Dendritic cell treated with granulocyte-macrophage colony-stimulating factor and Interleukin-4, amounts not matched to agents 40 ng/mL and 50 ng/mL, for 4 days (primary cell): ENCODE measurements at regions not wholly inside any gene's neighbourhood (a gene's known extent, or its start where the extent isn't known, plus 50 kb on each side); places are given as distances from the start of the nearest gene placed in this dataset.

Source experiments
- H3K27ac Mint-ChIP-seq: one replicate; pipeline ENCODE4 v1.8.0; 2022; ENCODE audit warnings: mild to moderate bottlenecking, mixed read lengths
- H3K27me3 Mint-ChIP-seq: one replicate; pipeline ENCODE4 v1.8.0; 2022; ENCODE audit warnings: mild to moderate bottlenecking, mixed read lengths
- H3K36me3 Mint-ChIP-seq: one replicate; pipeline ENCODE4 v1.8.0; 2022; ENCODE audit warnings: low read depth, mixed read lengths
- H3K4me1 Mint-ChIP-seq: one replicate; pipeline ENCODE4 v1.8.0; 2022; ENCODE audit warnings: low read depth, mixed read lengths
- H3K4me3 Mint-ChIP-seq: one replicate; pipeline ENCODE4 v1.8.0; 2022; ENCODE audit warnings: mild to moderate bottlenecking, moderate library complexity, mixed read lengths
- H3K9me3 Mint-ChIP-seq: one replicate; pipeline ENCODE4 v1.8.0; 2022; ENCODE audit warnings: mixed read lengths
- intact Hi-C: fragments of 100-400 bp; cut with micrococcal nuclease; formaldehyde crosslinking; loops from one replicate; pipeline ENCODE4 v1.15.0; 2022

DNA sequence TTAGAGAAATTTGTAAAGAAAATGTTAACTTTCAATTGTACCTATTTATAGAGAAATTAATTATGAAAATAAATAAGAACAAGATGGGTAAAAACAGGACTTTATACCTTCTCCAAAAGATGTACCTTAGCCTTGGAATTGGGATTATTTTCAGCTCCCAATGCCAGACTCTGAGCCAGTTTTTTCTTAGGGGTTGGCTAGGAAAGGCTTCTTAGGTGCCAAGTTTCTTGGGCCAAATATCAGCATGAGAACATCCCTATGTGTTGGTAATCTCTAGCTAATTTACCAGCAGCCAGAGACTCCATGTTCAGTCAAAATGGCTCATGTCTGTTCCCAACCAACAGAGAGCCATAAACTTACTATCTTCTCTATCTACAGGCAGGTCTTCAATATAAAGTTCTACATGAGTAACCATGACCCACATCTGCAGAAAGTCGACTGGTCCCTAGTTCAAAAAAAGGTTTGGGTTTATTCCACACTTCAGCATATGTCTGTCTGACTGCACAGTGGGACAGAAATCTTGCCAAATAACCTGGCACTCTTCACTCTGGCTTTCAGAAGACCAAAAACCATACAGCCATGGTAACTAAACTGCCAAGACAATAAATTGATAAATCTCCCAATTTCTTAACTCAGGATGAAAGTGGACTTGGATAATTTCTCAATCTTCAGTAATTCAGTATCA is 380.5 kb upstream of the RASGEF1B start:
- Mint-ChIP-seq H3K4me1 (no peaks in the 10 kb centered on the region), H3K4me3 (no peak overlapping the region), H3K9me3 (peaks cover 19% of the 10 kb centered on the region), H3K27ac (no peak overlapping the region), H3K36me3 (no peaks in the 10 kb centered on the region), H3K27me3 (no peaks in the 10 kb centered on the region)
- intact Hi-C loops, result no loop called here

DNA sequence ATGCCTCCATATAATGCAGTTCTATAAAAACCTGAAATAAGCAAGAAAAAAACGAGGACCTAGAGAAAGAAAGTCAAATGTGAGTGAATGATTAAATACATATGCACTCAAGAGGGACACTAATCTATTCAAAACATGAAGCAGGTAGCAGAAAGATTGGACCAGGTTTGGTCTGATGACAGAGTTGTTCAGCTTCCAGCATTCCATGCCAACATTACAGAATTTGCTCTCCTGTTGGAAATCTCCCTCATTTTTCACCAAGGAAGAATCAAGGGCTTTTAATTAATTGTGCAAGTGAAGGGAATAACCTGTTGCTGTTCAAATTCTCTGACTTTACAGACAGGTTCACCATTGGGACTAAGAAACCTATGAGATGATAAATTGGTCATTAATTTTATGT is 379.0 kb upstream of the RASGEF1B start:
- Mint-ChIP-seq H3K9me3 (peaks cover 19% of the 10 kb centered on the region), H3K27ac (no peak overlapping the region), H3K4me1 (no peaks in the 10 kb centered on the region), H3K27me3 (no peaks in the 10 kb centered on the region), H3K4me3 (no peak overlapping the region), H3K36me3 (no peaks in the 10 kb centered on the region)
- intact Hi-C loops, result no loop called here

- Mint-ChIP-seq H3K27me3 (no peaks in the 10 kb centered on the region), H3K9me3 (no peaks in the 10 kb centered on the region), H3K36me3 (no peaks in the 10 kb centered on the region), H3K27ac (no peak overlapping the region), H3K4me1 (no peaks in the 10 kb centered on the region), H3K4me3 (no peak overlapping the region)
- intact Hi-C loops, result loop anchor here (10.0 kb wide), 1 partner anchor 359 kb away; no protein-coding TSS in a partner anchor
Measured at GRCh38 chr4:81845761-81846160, 374.1 kb upstream of the RASGEF1B start.

- Mint-ChIP-seq H3K4me1 (no peaks in the 10 kb centered on the region), H3K9me3 (no peaks in the 10 kb centered on the region)
- intact Hi-C loops, result loop anchor here (10.0 kb wide), 1 partner anchor 360 kb away; no protein-coding TSS in a partner anchor
Measured at GRCh38 chr4:81845273-81845672, 373.6 kb upstream of the RASGEF1B start.

DNA sequence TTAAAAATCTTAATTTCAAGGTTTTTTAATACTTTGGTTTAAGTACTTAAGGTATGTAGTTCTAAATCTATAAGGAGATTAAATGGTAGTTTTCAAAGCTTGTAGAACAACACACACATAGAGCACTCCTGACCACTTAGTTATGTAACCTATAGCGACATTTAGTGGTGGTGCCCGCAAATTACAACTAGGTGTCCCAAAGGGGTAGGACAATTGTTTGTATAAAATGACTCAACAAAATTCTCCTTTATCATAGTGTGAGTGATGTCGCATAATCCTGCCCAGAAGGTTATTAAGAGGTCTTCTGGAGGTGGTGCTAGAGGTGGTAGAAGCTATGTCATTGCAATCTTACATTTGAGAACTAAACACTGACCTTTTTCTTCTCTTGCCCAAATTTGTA is 373.0 kb upstream of the RASGEF1B start:
- Mint-ChIP-seq H3K27ac (no peak overlapping the region), H3K9me3 (no peaks in the 10 kb centered on the region), H3K4me3 (no peak overlapping the region), H3K27me3 (no peaks in the 10 kb centered on the region), H3K36me3 (no peaks in the 10 kb centered on the region), H3K4me1 (no peaks in the 10 kb centered on the region)
- intact Hi-C loops, result loop anchor here (1.0 to 10.0 kb wide), 4 partner anchors 360 to 438 kb away; no protein-coding TSS in a partner anchor

More at GRCh38 chr4:81845273-81845672, 373.6 kb upstream of the RASGEF1B start:
- Mint-ChIP-seq H3K4me3 (no peak overlapping the region), H3K27ac (no peak overlapping the region), H3K27me3 (no peaks in the 10 kb centered on the region), H3K36me3 (no peaks in the 10 kb centered on the region)

DNA sequence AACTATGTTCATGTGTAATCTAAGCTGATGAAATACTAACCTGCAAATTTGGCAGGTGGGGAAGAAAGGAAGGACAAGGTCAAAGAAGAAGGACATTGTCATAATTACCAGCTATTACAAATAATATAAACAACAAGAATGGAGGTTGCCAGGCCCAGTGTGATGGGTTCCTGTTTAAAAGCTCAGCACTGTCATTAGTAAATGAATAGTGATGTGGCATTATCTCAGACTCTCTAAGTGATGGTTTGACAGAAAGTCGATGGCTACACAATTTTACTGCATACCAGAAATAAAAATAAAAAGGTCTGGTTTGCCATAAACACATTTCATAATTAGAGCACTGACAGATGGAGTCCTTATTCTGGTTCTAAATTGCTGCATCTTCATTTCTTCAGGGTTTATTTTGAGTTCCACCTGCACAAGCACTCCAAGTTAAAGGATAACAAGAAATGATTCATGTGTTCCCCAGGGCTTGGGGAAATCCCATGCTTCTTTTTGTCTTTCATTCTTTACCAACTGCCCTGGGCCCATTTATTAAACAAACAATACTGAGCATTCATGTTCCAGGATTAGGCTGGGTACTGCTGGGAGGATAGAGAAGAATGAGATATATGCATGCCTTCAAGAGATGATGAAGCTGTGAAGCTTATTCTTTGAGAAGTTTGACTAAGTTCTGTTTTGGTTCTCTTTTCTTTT is 367.8 kb upstream of the RASGEF1B start:
- H3K9me3 Mint-ChIP-seq, result no peaks in the 10 kb centered on the region
- intact Hi-C loops, result loop anchor here (5.0 to 10.0 kb wide), 2 partner anchors 365 to 428 kb away; no protein-coding TSS in a partner anchor
- H3K4me1 Mint-ChIP-seq, result no peaks in the 10 kb centered on the region
- H3K27ac Mint-ChIP-seq, result no peak overlapping the region
- no peaks in the 10 kb centered on the region for H3K36me3 Mint-ChIP-seq
- no peaks in the 10 kb centered on the region for H3K27me3 Mint-ChIP-seq
- H3K4me3 Mint-ChIP-seq, result no peak overlapping the region

GRCh38 chr4:81838586-81838985 is 366.9 kb upstream of the RASGEF1B start:
- Mint-ChIP-seq H3K9me3 (no peaks in the 10 kb centered on the region), H3K27ac (no peak overlapping the region), H3K4me3 (no peak overlapping the region), H3K27me3 (no peaks in the 10 kb centered on the region), H3K4me1 (no peaks in the 10 kb centered on the region), H3K36me3 (no peaks in the 10 kb centered on the region)
- intact Hi-C loops, result no loop called here

DNA sequence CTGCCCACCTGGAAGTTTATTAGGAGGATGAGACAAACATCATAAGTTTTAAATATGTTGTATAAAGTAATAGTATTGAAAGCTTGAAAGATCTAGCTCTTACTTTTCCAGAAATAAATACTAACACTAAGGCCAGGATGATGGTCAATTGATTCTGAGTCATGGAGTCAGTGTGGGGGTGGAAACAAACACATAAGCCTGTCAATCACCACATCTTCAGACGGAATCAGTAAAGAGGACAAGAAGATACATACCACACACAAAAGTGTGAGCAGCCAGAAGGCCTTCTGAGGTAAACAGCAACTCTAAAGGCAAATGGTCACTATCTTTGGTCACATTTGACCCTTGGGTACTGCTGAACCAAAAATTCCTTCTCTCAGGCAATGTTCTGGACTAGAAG is 365.0 kb upstream of the RASGEF1B start:
- intact Hi-C loops, result no loop called here
- no peak overlapping the region for H3K27ac Mint-ChIP-seq
- no peak overlapping the region for H3K4me3 Mint-ChIP-seq
- no peaks in the 10 kb centered on the region for H3K27me3 Mint-ChIP-seq
- no peaks in the 10 kb centered on the region for H3K4me1 Mint-ChIP-seq
- H3K36me3 Mint-ChIP-seq, result no peaks in the 10 kb centered on the region
- no peaks in the 10 kb centered on the region for H3K9me3 Mint-ChIP-seq

DNA sequence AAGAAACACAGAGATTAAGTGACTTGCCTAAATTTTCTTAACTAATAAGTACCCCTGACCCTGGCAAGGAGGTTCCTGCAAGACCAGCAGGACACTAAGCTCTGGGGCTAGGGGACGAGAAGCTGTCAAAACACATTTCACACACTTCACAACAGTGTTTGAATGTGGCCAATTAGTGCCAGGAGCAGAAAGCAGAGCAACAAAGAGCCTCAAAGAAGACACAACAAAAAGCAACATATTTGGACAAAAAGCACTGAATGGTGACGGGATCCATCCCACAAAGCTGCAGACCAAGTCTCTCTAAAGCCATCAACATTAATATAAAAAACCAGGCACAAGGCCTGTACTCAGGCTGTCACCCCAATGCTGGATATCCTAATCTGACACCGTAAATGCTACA is 361.9 kb upstream of the RASGEF1B start:
- Mint-ChIP-seq H3K36me3 (no peaks in the 10 kb centered on the region), H3K27ac (no peak overlapping the region), H3K4me1 (no peaks in the 10 kb centered on the region), H3K4me3 (no peak overlapping the region), H3K27me3 (no peaks in the 10 kb centered on the region), H3K9me3 (no peaks in the 10 kb centered on the region)
- intact Hi-C loops, result no loop called here

DNA sequence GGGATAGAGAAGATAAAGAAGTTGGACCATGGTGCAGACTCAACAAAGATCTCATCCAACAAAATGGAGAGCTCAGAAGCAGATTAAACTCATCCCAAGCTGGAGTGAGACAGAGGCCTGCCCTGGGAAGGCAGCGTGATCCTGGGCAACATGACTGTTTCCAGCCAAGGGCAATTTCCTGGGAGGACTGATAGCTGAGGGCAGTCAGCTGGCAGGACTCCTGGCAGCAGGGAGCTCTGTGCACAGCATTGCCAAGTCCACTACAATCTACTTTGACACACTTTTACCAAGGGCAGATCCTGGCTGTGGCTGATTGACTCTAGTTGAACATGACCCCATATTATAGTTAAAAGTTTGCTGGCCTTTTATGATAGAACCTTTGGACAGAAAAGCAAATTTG is 357.3 kb upstream of the RASGEF1B start:
- Mint-ChIP-seq H3K27me3 (no peaks in the 10 kb centered on the region), H3K9me3 (no peaks in the 10 kb centered on the region), H3K36me3 (no peaks in the 10 kb centered on the region), H3K27ac (no peak overlapping the region), H3K4me1 (no peaks in the 10 kb centered on the region), H3K4me3 (no peak overlapping the region)
- intact Hi-C loops, result no loop called here

DNA sequence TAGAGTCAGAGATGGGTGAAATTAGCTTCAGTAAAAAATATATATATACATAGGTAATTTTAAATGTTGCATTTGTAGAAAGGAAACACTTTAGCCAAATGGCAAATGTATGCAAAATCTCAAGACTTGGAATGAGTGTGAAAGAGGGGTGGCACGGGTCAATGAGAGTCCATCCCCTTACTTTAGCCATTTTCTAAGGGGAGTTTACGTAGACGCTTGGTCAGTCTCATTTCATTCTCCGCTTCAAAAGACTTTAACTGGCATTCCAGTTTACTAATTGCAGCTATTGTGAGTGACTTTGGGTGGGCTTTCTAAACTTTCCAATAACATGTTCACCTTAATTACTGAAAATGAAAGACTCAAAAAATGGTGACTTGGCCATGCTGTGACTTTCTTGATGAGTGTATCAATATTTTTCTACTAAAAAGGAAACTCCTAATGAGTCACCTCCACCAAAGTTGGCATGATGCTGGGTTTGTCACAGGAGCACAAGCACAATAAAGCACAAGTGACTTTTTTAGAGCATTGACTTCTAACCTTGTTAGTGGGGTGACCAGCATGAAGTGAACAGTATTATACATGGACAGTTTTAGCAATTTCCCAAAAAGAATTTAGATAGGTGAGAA is 356.0 kb upstream of the RASGEF1B start:
- Mint-ChIP-seq H3K4me1 (no peaks in the 10 kb centered on the region), H3K9me3 (no peaks in the 10 kb centered on the region), H3K27ac (no peak overlapping the region), H3K27me3 (no peaks in the 10 kb centered on the region), H3K4me3 (no peak overlapping the region), H3K36me3 (no peaks in the 10 kb centered on the region)
- intact Hi-C loops, result no loop called here

GRCh38 chr4:81826817-81827424 is 355.2 kb upstream of the RASGEF1B start:
- Mint-ChIP-seq H3K4me1 (no peaks in the 10 kb centered on the region), H3K27ac (no peak overlapping the region), H3K27me3 (no peaks in the 10 kb centered on the region), H3K9me3 (no peaks in the 10 kb centered on the region), H3K36me3 (no peaks in the 10 kb centered on the region), H3K4me3 (no peak overlapping the region)
- intact Hi-C loops, result no loop called here

- H3K4me1 Mint-ChIP-seq, result no peaks in the 10 kb centered on the region
- H3K36me3 Mint-ChIP-seq, result no peaks in the 10 kb centered on the region
- no peak overlapping the region for H3K4me3 Mint-ChIP-seq
- intact Hi-C loops, result no loop called here
- H3K9me3 Mint-ChIP-seq, result no peaks in the 10 kb centered on the region
- H3K27ac Mint-ChIP-seq, result no peak overlapping the region
- no peaks in the 10 kb centered on the region for H3K27me3 Mint-ChIP-seq
Measured at GRCh38 chr4:81826335-81826734, 354.6 kb upstream of the RASGEF1B start.

DNA sequence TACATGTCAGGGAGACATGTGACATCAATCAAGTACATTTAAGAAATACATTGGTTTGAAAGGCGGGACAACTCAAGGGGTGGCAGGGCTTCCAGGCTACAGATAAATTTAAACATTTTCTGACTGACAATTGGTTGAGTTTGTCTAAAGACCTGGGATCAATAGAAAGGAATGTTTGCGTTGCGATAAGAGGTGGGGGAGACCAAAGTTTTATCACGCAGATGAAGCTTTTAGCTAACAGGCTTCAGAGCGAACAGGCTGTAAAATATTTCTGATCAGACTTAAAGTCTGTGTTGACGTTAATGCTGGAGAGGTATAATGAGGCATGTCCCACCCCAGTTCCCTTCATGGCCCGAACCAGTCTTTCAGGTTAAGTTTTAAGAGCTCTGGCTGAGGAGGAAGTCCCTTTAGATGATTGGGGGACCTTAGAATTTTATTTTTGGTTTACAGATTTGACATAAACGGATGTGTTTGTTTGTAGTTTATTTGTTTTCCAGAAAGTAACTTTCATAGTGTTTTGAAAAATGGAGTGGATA is 346.7 kb upstream of the RASGEF1B start:
- intact Hi-C loops, result no loop called here
- no peaks in the 10 kb centered on the region for H3K27me3 Mint-ChIP-seq
- H3K4me1 Mint-ChIP-seq, result peaks cover 12% of the 10 kb centered on the region
- H3K36me3 Mint-ChIP-seq, result no peaks in the 10 kb centered on the region
- no peak overlapping the region for H3K4me3 Mint-ChIP-seq
- no peak overlapping the region for H3K27ac Mint-ChIP-seq
- no peaks in the 10 kb centered on the region for H3K9me3 Mint-ChIP-seq
